ENCODE measurements at regions not wholly inside any gene's neighbourhood (a gene's known extent, or its start where the extent isn't known, plus 50 kb on each side); places are given as distances from the start of the nearest gene placed in this dataset.

- H3K27me3 ChIP-seq, result no peaks in the 10 kb centered on the region
- H3K27ac ChIP-seq, result no peak overlapping the region
- no peaks in the 10 kb centered on the region for H3K36me3 ChIP-seq
- 96 to 98% (median 97%) methylated on average over 5 of the region's 5 CpGs for WGBS, 3 donors
- TF ChIP-seq EP300 (IDR thresholded peaks at IDR 0.05) (no peak), POLR2A (IDR thresholded peaks at IDR 0.05) (no peak)
- TF ChIP-seq, protein P1, sequence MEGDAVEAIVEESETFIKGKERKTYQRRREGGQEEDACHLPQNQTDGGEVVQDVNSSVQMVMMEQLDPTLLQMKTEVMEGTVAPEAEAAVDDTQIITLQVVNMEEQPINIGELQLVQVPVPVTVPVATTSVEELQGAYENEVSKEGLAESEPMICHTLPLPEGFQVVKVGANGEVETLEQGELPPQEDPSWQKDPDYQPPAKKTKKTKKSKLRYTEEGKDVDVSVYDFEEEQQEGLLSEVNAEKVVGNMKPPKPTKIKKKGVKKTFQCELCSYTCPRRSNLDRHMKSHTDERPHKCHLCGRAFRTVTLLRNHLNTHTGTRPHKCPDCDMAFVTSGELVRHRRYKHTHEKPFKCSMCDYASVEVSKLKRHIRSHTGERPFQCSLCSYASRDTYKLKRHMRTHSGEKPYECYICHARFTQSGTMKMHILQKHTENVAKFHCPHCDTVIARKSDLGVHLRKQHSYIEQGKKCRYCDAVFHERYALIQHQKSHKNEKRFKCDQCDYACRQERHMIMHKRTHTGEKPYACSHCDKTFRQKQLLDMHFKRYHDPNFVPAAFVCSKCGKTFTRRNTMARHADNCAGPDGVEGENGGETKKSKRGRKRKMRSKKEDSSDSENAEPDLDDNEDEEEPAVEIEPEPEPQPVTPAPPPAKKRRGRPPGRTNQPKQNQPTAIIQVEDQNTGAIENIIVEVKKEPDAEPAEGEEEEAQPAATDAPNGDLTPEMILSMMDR (IDR thresholded peaks at IDR 0.05), result no peak
- no peak overlapping the region for H3K4me3 ChIP-seq
- H3K9me3 ChIP-seq, result no peaks in the 10 kb centered on the region
- DNase-seq, result no peak
- H3K4me1 ChIP-seq (ENCODE audit: insufficient read depth), result peaks cover 8% of the 10 kb centered on the region
- intact Hi-C loops (cut with DNase I), result no loop called here
These were observed 474.0 kb downstream of the FOXO1 start for GRCh38 chr13:40192452-40192851.

DNA sequence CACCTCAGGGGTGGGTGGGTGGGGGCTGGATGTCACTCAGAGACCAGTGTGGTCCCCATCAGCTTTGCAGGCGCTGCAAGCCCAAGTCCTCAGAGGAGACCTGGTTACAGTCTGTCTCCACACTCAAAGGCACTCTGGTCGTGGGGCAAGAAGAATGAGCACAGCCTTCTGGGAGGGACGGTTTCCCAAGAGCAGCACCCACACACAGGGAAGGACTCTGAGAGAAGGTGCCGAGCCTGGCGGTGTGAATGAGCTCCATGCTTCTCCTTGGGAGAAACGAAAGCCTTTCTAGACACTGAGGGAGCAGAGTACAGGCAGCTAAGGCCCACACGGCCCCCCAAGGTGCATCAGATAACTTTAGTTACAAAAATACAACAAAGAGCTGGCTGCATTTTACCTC lies 473.6 kb downstream of the FOXO1 start:
- no peak for DNase-seq
- intact Hi-C loops (cut with DNase I), result no loop called here
- H3K27ac ChIP-seq, result no peak overlapping the region

DNA sequence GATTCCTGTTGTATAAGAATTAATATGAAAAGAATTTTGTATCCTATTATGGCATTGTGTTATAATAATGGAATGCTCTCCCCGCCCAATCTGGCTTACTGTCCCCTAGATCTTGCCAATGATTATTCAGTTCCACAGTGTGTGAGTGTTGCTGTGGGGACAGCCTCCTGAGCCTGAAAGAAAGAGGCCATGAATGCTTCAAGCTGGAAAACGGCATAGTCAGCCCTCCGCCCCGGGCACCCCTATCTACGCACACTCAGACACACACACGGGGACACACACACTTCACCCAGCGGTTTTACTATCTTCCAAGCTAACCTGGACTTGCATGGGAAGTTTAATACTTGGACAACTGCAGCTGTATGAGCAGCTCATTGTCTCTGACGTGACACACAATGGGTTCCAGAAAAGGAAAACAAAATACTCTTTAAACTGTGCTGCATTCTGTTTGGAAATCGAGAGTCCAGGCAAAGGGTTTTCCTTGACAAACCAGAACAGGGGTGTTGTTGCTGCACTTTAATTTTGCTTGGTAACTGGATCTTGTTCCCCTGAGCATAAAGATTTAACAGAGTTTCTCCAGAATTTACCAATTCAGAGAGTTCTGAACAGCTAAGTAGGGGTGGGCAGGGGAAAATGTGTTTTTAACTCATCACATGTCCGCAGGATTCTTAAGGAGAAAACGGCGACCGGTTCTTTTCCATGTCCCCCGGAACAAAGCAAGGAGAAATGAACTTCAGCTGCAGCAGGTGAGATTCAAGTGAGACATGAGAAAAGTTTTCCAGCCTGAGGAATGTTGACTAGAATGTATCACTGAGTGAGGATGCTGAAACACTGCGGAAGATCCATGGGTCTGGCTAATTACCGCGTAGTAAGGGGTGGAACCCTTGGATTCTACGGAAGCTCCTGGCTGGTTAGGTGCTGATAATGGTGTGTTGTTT lies 472.9 kb downstream of the FOXO1 start:
- intact Hi-C loops (cut with DNase I), result no loop called here
- Histone ChIP-seq H3K27ac (no peak overlapping the region), H3K4me3 (no peak overlapping the region), H3K4me1 (ENCODE audit: insufficient read depth) (peaks cover 8% of the 10 kb centered on the region), H3K9me3 (no peaks in the 10 kb centered on the region), H3K27me3 (no peaks in the 10 kb centered on the region), H3K36me3 (no peaks in the 10 kb centered on the region)
- TF ChIP-seq POLR2A (IDR thresholded peaks at IDR 0.05), result no peak
- no peak for TF ChIP-seq EP300 (IDR thresholded peaks at IDR 0.05)
- TF ChIP-seq, protein P1 (IDR thresholded peaks at IDR 0.05), result no peak
- DNase-seq, result no peak
- 84 to 94% (median 88%) methylated on average over 18 of the region's 18 CpGs for WGBS, 3 donors

More for the DNA sequence above, 473.6 kb downstream of the FOXO1 start:
- Histone ChIP-seq H3K36me3 (no peaks in the 10 kb centered on the region), H3K9me3 (no peaks in the 10 kb centered on the region), H3K4me3 (no peak overlapping the region), H3K4me1 (ENCODE audit: insufficient read depth) (peaks cover 8% of the 10 kb centered on the region), H3K27me3 (no peaks in the 10 kb centered on the region)
- no peak for TF ChIP-seq POLR2A (IDR thresholded peaks at IDR 0.05)
- no peak for TF ChIP-seq EP300 (IDR thresholded peaks at IDR 0.05)
- TF ChIP-seq, protein P1 (IDR thresholded peaks at IDR 0.05), result no peak
- 79 to 91% (median 89%) methylated on average over 7 of the region's 7 CpGs for WGBS, 3 donors

- no peaks in the 10 kb centered on the region for H3K27me3 ChIP-seq
- H3K27ac ChIP-seq, result no peak overlapping the region
- WGBS, 3 donors, result 56 to 70% (median 64%) methylated on average over 9 of the region's 9 CpGs
- H3K4me3 ChIP-seq, result no peak overlapping the region
- H3K9me3 ChIP-seq, result no peaks in the 10 kb centered on the region
- intact Hi-C loops (cut with DNase I), result no loop called here
- DNase-seq, result no peak
- H3K36me3 ChIP-seq, result no peaks in the 10 kb centered on the region
- H3K4me1 ChIP-seq (ENCODE audit: insufficient read depth), result peaks cover 8% of the 10 kb centered on the region
- TF ChIP-seq POLR2A (IDR thresholded peaks at IDR 0.05) (no peak), EP300 (IDR thresholded peaks at IDR 0.05) (no peak)
- TF ChIP-seq, protein P1 (IDR thresholded peaks at IDR 0.05), result no peak
These were observed 472.1 kb downstream of the FOXO1 start for GRCh38 chr13:40194224-40194806.
